ENCODE measurements at regions not wholly inside any gene's neighbourhood (a gene's known extent, or its start where the extent isn't known, plus 50 kb on each side); places are given as distances from the start of the nearest gene placed in this dataset.

GRCh38 chr10:20709708-20710107 lies 187.4 kb downstream of the NEBL start:
- Histone ChIP-seq H3K4ac (replicated peaks; ENCODE audit: insufficient read length, low read depth, low read length) (no peak overlapping the region), H2BK20ac (ENCODE audit: low read length) (no peak overlapping the region), H4K8ac (ENCODE audit: extremely low read depth, insufficient read depth, low read length) (no peak overlapping the region), H3K23me2 (ENCODE audit: low read depth, low read length) (no peaks in the 10 kb centered on the region), H3K27ac (ENCODE audit: low read depth, low read length) (no peak overlapping the region), H3K23ac (ENCODE audit: insufficient read length) (no peak overlapping the region), H3K18ac (ENCODE audit: extremely low read depth, low read length) (no peak overlapping the region), H4K91ac (replicated peaks; ENCODE audit: insufficient read length, low read length) (no peak overlapping the region), H3K56ac (replicated peaks; ENCODE audit: insufficient read length, low read depth, low read length) (no peak overlapping the region), H4K20me1 (replicated peaks in 1 of 2; ENCODE audit: control insufficient read depth in 1 of 2, insufficient read depth in 2 of 2, low read length in 2 of 2) (no peaks in the 10 kb centered on the region), H3K79me2 (ENCODE audit: control insufficient read depth in 1 of 2, insufficient read depth in 2 of 2, low read length in 2 of 2) (no peaks in the 10 kb centered on the region), H2AK5ac (ENCODE audit: low read depth, low read length) (no peak overlapping the region), H2BK12ac (ENCODE audit: low read depth, low read length) (no peak overlapping the region), H3K27me3 (replicated peaks in 1 of 4; ENCODE audit: control insufficient read depth in 3 of 4, extremely low read depth in 1 of 4, insufficient read depth in 3 of 4, low read length in 3 of 4) (no peaks in the 10 kb centered on the region), H2AFZ (ENCODE audit: low read length) (no peak overlapping the region), H3K9ac (replicated peaks in 1 of 4; ENCODE audit: extremely low read depth in 1 of 4, low read depth in 3 of 4, low read length in 3 of 4) (peak overlapping the region in 1 of 4 experiments; percentile 34; a peak in 1 of 7 replicates), H2BK120ac (replicated peaks; ENCODE audit: low read depth, low read length) (no peak overlapping the region), H3K4me1 (replicated peaks in 1 of 4; ENCODE audit: control insufficient read depth in 3 of 4, insufficient read depth in 4 of 4, low read length in 3 of 4) (peaks cover 0 to 3% (median 0%) of the 10 kb centered on the region in 4 experiments; a peak in 2 of 7 replicates), H2BK5ac (ENCODE audit: low read depth, low read length) (no peak overlapping the region), H3K4me3 (ENCODE audit: extremely low read depth in 1 of 4, insufficient read depth in 2 of 4, low read depth in 3 of 4, low read length in 4 of 4) (no peak overlapping the region), H3K4me2 (ENCODE audit: insufficient read depth in 1 of 2, low read depth in 2 of 2, low read length in 2 of 2) (no peak overlapping the region), H2BK15ac (ENCODE audit: low read length) (no peak overlapping the region), H3K9me3 (ENCODE audit: insufficient read depth in 2 of 2, low read depth in 1 of 2, low read length in 1 of 2) (no peaks in the 10 kb centered on the region), H3K79me1 (ENCODE audit: low read depth, low read length) (no peaks in the 10 kb centered on the region), H3K14ac (ENCODE audit: insufficient read length) (no peak overlapping the region), H4K5ac (ENCODE audit: insufficient read length, low read depth, low read length) (no peak overlapping the region), H3K36me3 (ENCODE audit: control insufficient read depth in 2 of 4, insufficient read depth in 4 of 4, low read length in 3 of 4) (no peaks in the 10 kb centered on the region)
- ChIA-PET POLR2A (ENCODE audit: partially characterized antibody) (no interaction called here), CTCF (ENCODE audit: partially characterized antibody) (no interaction called here)
- DNase-seq (ENCODE audit: low read depth in 1 of 2, low spot score in 2 of 2) (no peak), FAIRE-seq (no peak)
- 88% methylated on average over 2 of the region's 2 CpGs; no CpG with 5 or more reads in 1 of the 2 experiments for WGBS, 2 experiments (ENCODE audit: extremely low coverage in 1 of 2, insufficient coverage in 1 of 2, insufficient read length in 1 of 2, insufficient replicate concordance in 2 of 2, low coverage in 1 of 2, low lambda C conversion rate in 2 of 2, missing lambda C conversion rate in 1 of 2)
- TF ChIP-seq ATF3 (IDR thresholded peaks at IDR 0.05; ENCODE audit: insufficient read depth, low read depth, low read length) (no peak), EP300 (IDR thresholded peaks at IDR 0.05; ENCODE audit: borderline replicate concordance in 1 of 2, low read depth in 2 of 2, low read length in 2 of 2) (no peak), SP2 (IDR thresholded peaks at IDR 0.05; ENCODE audit: low read length) (no peak), KDM4A (IDR thresholded peaks at IDR 0.05; ENCODE audit: low read depth, low read length, severe bottlenecking) (no peak), SIRT6 (IDR thresholded peaks at IDR 0.05; ENCODE audit: low read length) (no peak), TEAD4 (IDR thresholded peaks at IDR 0.05; ENCODE audit: low read depth, low read length) (no peak), ATF2 (IDR thresholded peaks at IDR 0.05; ENCODE audit: low read length) (no peak), RXRA (IDR thresholded peaks at IDR 0.05; ENCODE audit: insufficient read depth, low read depth, low read length) (no peak), KDM1A (IDR thresholded peaks at IDR 0.05; ENCODE audit: borderline replicate concordance, low read length) (no peak), GABPA (IDR thresholded peaks at IDR 0.05; ENCODE audit: borderline replicate concordance, insufficient read depth, low read length) (no peak), SRF (IDR thresholded peaks at IDR 0.05; ENCODE audit: low read depth, low read length) (no peak), KDM5A (IDR thresholded peaks at IDR 0.05; ENCODE audit: low read length) (no peak), TAF7 (optimal IDR thresholded peaks at IDR 0.05; ENCODE audit: borderline replicate concordance, low read depth, low read length) (no peak)

All from H1 (cell line).